ENCODE measurements at regions not wholly inside any gene's neighbourhood (a gene's known extent, or its start where the extent isn't known, plus 50 kb on each side); places are given as distances from the start of the nearest gene placed in this dataset.

GRCh38 chr5:74074111-74074510 lies 448.1 kb downstream of the ARHGEF28 start:
- no peak for DNase-seq (ENCODE audit: low read depth in 1 of 2, low spot score in 1 of 2)

- no peak for DNase-seq (ENCODE audit: low read depth in 1 of 2, low spot score in 1 of 2)
Observed at GRCh38 chr5:74073257-74073656, 447.3 kb downstream of the ARHGEF28 start.

GRCh38 chr5:74072646-74073045 lies 446.6 kb downstream of the ARHGEF28 start:
- DNase-seq (ENCODE audit: low read depth in 1 of 2, low spot score in 1 of 2) = no peak

GRCh38 chr5:74070766-74071165 lies 444.8 kb downstream of the ARHGEF28 start:
- no peak for DNase-seq (ENCODE audit: low read depth in 1 of 2, low spot score in 1 of 2)

- no peak for DNase-seq (ENCODE audit: low read depth in 1 of 2, low spot score in 1 of 2)
Observed at GRCh38 chr5:74069741-74070140, 443.7 kb downstream of the ARHGEF28 start.

- no peak for DNase-seq (ENCODE audit: low read depth in 1 of 2, low spot score in 1 of 2)
Observed at GRCh38 chr5:74067748-74068541, 441.9 kb downstream of the ARHGEF28 start.

- no peak for DNase-seq (ENCODE audit: low read depth in 1 of 2, low spot score in 1 of 2)
Observed at GRCh38 chr5:74064911-74065310, 438.9 kb downstream of the ARHGEF28 start.

GRCh38 chr5:74064225-74064624 lies 438.2 kb downstream of the ARHGEF28 start:
- DNase-seq (ENCODE audit: low read depth in 1 of 2, low spot score in 1 of 2) = no peak

- no peak for DNase-seq (ENCODE audit: low read depth in 1 of 2, low spot score in 1 of 2)
Observed at GRCh38 chr5:74063821-74064220, 437.8 kb downstream of the ARHGEF28 start.

GRCh38 chr5:74063346-74063745 lies 437.4 kb downstream of the ARHGEF28 start:
- DNase-seq (ENCODE audit: low read depth in 1 of 2, low spot score in 1 of 2) = no peak

- DNase-seq (ENCODE audit: low read depth in 1 of 2, low spot score in 1 of 2) = no peak
Observed at GRCh38 chr5:74061292-74061691, 435.3 kb downstream of the ARHGEF28 start.

GRCh38 chr5:74059706-74060105 lies 433.7 kb downstream of the ARHGEF28 start:
- DNase-seq (ENCODE audit: low read depth in 1 of 2, low spot score in 1 of 2) = no peak

GRCh38 chr5:74056789-74057164 lies 430.8 kb downstream of the ARHGEF28 start:
- no peak for DNase-seq (ENCODE audit: low read depth in 1 of 2, low spot score in 1 of 2)

GRCh38 chr5:74056107-74056788 lies 430.3 kb downstream of the ARHGEF28 start:
- no peak for DNase-seq (ENCODE audit: low read depth in 1 of 2, low spot score in 1 of 2)

GRCh38 chr5:74055486-74056106 lies 429.6 kb downstream of the ARHGEF28 start:
- no peak for DNase-seq (ENCODE audit: low read depth in 1 of 2, low spot score in 1 of 2)

GRCh38 chr5:74054641-74055421 lies 428.8 kb downstream of the ARHGEF28 start:
- no peak for DNase-seq (ENCODE audit: low read depth in 1 of 2, low spot score in 1 of 2)

GRCh38 chr5:74054139-74054538 lies 428.1 kb downstream of the ARHGEF28 start:
- DNase-seq (ENCODE audit: low read depth in 1 of 2, low spot score in 1 of 2) = no peak

- no peak for DNase-seq (ENCODE audit: low read depth in 1 of 2, low spot score in 1 of 2)
Observed at GRCh38 chr5:74052441-74053221, 426.6 kb downstream of the ARHGEF28 start.

GRCh38 chr5:74051076-74051475 lies 425.1 kb downstream of the ARHGEF28 start:
- DNase-seq (ENCODE audit: low read depth in 1 of 2, low spot score in 1 of 2) = no peak

GRCh38 chr5:74044936-74045335 lies 418.9 kb downstream of the ARHGEF28 start:
- DNase-seq (ENCODE audit: low read depth in 1 of 2, low spot score in 1 of 2) = no peak

- DNase-seq (ENCODE audit: low read depth in 1 of 2, low spot score in 1 of 2) = no peak
Observed at GRCh38 chr5:74042959-74043358, 417.0 kb downstream of the ARHGEF28 start.
